H1 (cell line): ENCODE measurements at regions not wholly inside any gene's neighbourhood (a gene's known extent, or its start where the extent isn't known, plus 50 kb on each side); places are given as distances from the start of the nearest gene placed in this dataset.

Experiments used
- CTCF ChIA-PET: fragments of 300-600 bp; sonication (Branson Sonifier 250); formaldehyde crosslinking; loops from one replicate; lab custom pipeline; 2021; ENCODE audit not compliant: partially characterized antibody; lab: Charles Lee
- POLR2A ChIA-PET: fragments of 300-600 bp; sonication (Branson Sonifier 250); formaldehyde crosslinking; loops from one replicate; lab custom pipeline; 2021; ENCODE audit warnings: inconsistent platforms; ENCODE audit not compliant: partially characterized antibody; lab: Charles Lee
- DNase-seq, 2 experiments: peaks; one replicate each; pipeline versions ENCODE4 v3.0.0 to v3.0.0-alpha.2; 2010 to 2022; ENCODE audit warnings: low spot score in 2 of 2, low read depth in 1 of 2, mixed read lengths in 1 of 2
- FAIRE-seq: peaks from 2 replicates; lab custom pipeline; 2011; peaks lifted over from hg19 to GRCh38; lab: Jason Lieb, UNC
- H2AFZ ChIP-seq: 2 replicates; pipeline ENCODE4 v1.8.1; 2012; ENCODE audit warnings: low read length, inconsistent platforms
- H2AK5ac ChIP-seq: 2 replicates; pipeline ENCODE4 v1.6.1; 2013; ENCODE audit warnings: low read depth, low read length
- H2BK120ac ChIP-seq: replicated peaks from 2 replicates; pipeline ENCODE3; 2013; ENCODE audit warnings: low read depth, low read length, inconsistent platforms
- H2BK12ac ChIP-seq: 2 replicates; pipeline ENCODE4 v1.6.1; 2013; ENCODE audit warnings: low read depth, low read length
- H2BK15ac ChIP-seq: 2 replicates; pipeline ENCODE4 v1.6.1; 2013; ENCODE audit warnings: low read length
- H2BK20ac ChIP-seq: 2 replicates; pipeline ENCODE4 v1.6.1; 2013; ENCODE audit warnings: low read length
- H2BK5ac ChIP-seq: 2 replicates; pipeline ENCODE4 v1.6.1; 2013; ENCODE audit warnings: low read depth, low read length
- H3K14ac ChIP-seq: 2 replicates; pipeline ENCODE4 v1.6.1; 2013; ENCODE audit warnings: inconsistent platforms; ENCODE audit not compliant: insufficient read length
- H3K18ac ChIP-seq: 2 replicates; pipeline ENCODE4 v1.6.1; 2013; ENCODE audit warnings: low read length; ENCODE audit errors: extremely low read depth
- H3K23ac ChIP-seq: 2 replicates; pipeline ENCODE4 v1.6.1; 2013; ENCODE audit warnings: inconsistent platforms; ENCODE audit not compliant: insufficient read length
- H3K23me2 ChIP-seq: 2 replicates; pipeline ENCODE4 v1.6.1; 2013; ENCODE audit warnings: low read depth, low read length
- H3K27ac ChIP-seq: 2 replicates; pipeline ENCODE4 v1.6.1; 2011; ENCODE audit warnings: low read depth, low read length, inconsistent platforms
- H3K27me3 ChIP-seq, 4 experiments: replicated peaks in 1 of 4; 1 replicate in 1 of 4; 2 replicates in 3 of 4; pipeline versions ENCODE4 v1.6.1 to v1.8.1; 2011 to 2013; ENCODE audit warnings: low read length in 3 of 4, mild to moderate bottlenecking in 3 of 4, inconsistent platforms in 2 of 4, mixed read lengths in 2 of 4, moderate library complexity in 1 of 4; ENCODE audit not compliant: control insufficient read depth in 3 of 4, insufficient read depth in 3 of 4; ENCODE audit errors: extremely low read depth in 1 of 4
- H3K36me3 ChIP-seq, 4 experiments: 2 replicates each; pipeline versions ENCODE4 v1.6.1 to v1.8.1; 2011 to 2013; ENCODE audit warnings: mild to moderate bottlenecking in 4 of 4, low read length in 3 of 4, moderate library complexity in 2 of 4, control low read depth in 1 of 4, inconsistent platforms in 1 of 4; ENCODE audit not compliant: insufficient read depth in 4 of 4, control insufficient read depth in 2 of 4
- H3K4ac ChIP-seq: replicated peaks from 2 replicates; pipeline ENCODE3; 2013; ENCODE audit warnings: low read length, low read depth, mixed read lengths, inconsistent platforms; ENCODE audit not compliant: insufficient read length
- H3K4me1 ChIP-seq, 4 experiments: replicated peaks in 1 of 4; 1 replicate in 1 of 4; 2 replicates in 3 of 4; pipeline versions ENCODE4 v1.6.1 to v1.8.1; 2011 to 2013; ENCODE audit warnings: low read length in 3 of 4, inconsistent platforms in 2 of 4, mixed read lengths in 1 of 4; ENCODE audit not compliant: insufficient read depth in 4 of 4, control insufficient read depth in 3 of 4
- H3K4me2 ChIP-seq, 2 experiments: 2 replicates each; pipeline versions ENCODE4 v1.6.1 to v1.8.1; 2011 to 2013; ENCODE audit warnings: low read depth in 2 of 2, low read length in 2 of 2, control low read depth in 1 of 2, inconsistent platforms in 1 of 2, mild to moderate bottlenecking in 1 of 2; ENCODE audit not compliant: insufficient read depth in 1 of 2
- H3K4me3 ChIP-seq, 4 experiments: fragments of 200-600, 300-600 bp in 1 of 4; sonication (generic), shearing (Covaris generic), sonication (Bioruptor Twin) in 1 of 4; 2 replicates each; pipeline versions ENCODE4 v1.5.1 to v1.8.1; 2011 to 2016; ENCODE audit warnings: low read length in 4 of 4, low read depth in 3 of 4, control low read depth in 2 of 4, inconsistent platforms in 2 of 4, mild to moderate bottlenecking in 2 of 4, mixed read lengths in 1 of 4, moderate library complexity in 1 of 4; ENCODE audit not compliant: insufficient read depth in 2 of 4; ENCODE audit errors: extremely low read depth in 1 of 4
- H3K56ac ChIP-seq: replicated peaks from 2 replicates; pipeline ENCODE3; 2013; ENCODE audit warnings: low read depth, mild to moderate bottlenecking, mixed read lengths, low read length, inconsistent platforms; ENCODE audit not compliant: insufficient read length
- H3K79me1 ChIP-seq: 2 replicates; pipeline ENCODE4 v1.6.1; 2013; ENCODE audit warnings: low read depth, low read length, control low read depth
- H3K79me2 ChIP-seq, 2 experiments: 2 replicates each; pipeline versions ENCODE4 v1.6.1 to v1.8.1; 2012 to 2013; ENCODE audit warnings: low read length in 2 of 2, mild to moderate bottlenecking in 2 of 2, inconsistent platforms in 1 of 2; ENCODE audit not compliant: insufficient read depth in 2 of 2, control insufficient read depth in 1 of 2
- H3K9ac ChIP-seq, 4 experiments: replicated peaks in 1 of 4; 1 replicate in 1 of 4; 2 replicates in 3 of 4; pipeline versions ENCODE4 v1.6.1 to v1.8.1; 2011 to 2013; ENCODE audit warnings: low read depth in 3 of 4, low read length in 3 of 4, control low read depth in 2 of 4, mild to moderate bottlenecking in 2 of 4, moderate library complexity in 2 of 4, inconsistent platforms in 1 of 4; ENCODE audit errors: extremely low read depth in 1 of 4
- H3K9me3 ChIP-seq, 2 experiments: 2 replicates each; pipeline versions ENCODE4 v1.6.1 to v1.8.1; 2012 to 2013; ENCODE audit warnings: mild to moderate bottlenecking in 2 of 2, moderate library complexity in 2 of 2, control low read depth in 1 of 2, inconsistent platforms in 1 of 2, low read depth in 1 of 2, low read length in 1 of 2, mixed read lengths in 1 of 2; ENCODE audit not compliant: insufficient read depth in 2 of 2
- H4K20me1 ChIP-seq, 2 experiments: replicated peaks in 1 of 2; 2 replicates each; pipeline versions ENCODE3 to v1.8.1; 2011 to 2013; ENCODE audit warnings: inconsistent platforms in 2 of 2, low read length in 2 of 2, mild to moderate bottlenecking in 1 of 2; ENCODE audit not compliant: insufficient read depth in 2 of 2, control insufficient read depth in 1 of 2
- H4K5ac ChIP-seq: 2 replicates; pipeline ENCODE4 v1.6.1; 2013; ENCODE audit warnings: low read length, low read depth, mixed read lengths, inconsistent platforms; ENCODE audit not compliant: insufficient read length
- H4K8ac ChIP-seq: 2 replicates; pipeline ENCODE4 v1.8.0; 2013; ENCODE audit warnings: mild to moderate bottlenecking, moderate library complexity, low read length, inconsistent platforms; ENCODE audit not compliant: insufficient read depth; ENCODE audit errors: extremely low read depth
- H4K91ac ChIP-seq: replicated peaks from 2 replicates; pipeline ENCODE3; 2013; ENCODE audit warnings: low read length, mixed read lengths, inconsistent platforms; ENCODE audit not compliant: insufficient read length
- BACH1 ChIP-seq: IDR thresholded peaks from 2 replicates; pipeline ENCODE4 v1.6.1; 2012; ENCODE audit warnings: low read length, improper control_type of control experiment
- FOSL1 ChIP-seq: IDR thresholded peaks from 2 replicates; pipeline ENCODE4 v1.6.1; 2011; ENCODE audit warnings: mild to moderate bottlenecking, low read depth, low read length, moderate library complexity; ENCODE audit not compliant: insufficient read depth
- GTF2F1 ChIP-seq: IDR thresholded peaks from 2 replicates; pipeline ENCODE4 v1.6.1; 2012; ENCODE audit warnings: low read depth, low read length, improper control_type of control experiment, borderline replicate concordance
- SP4 ChIP-seq: IDR thresholded peaks from 2 replicates; pipeline ENCODE4 v1.6.1; 2012; ENCODE audit warnings: low read length, inconsistent platforms
- TEAD4 ChIP-seq: IDR thresholded peaks from 2 replicates; pipeline ENCODE4 v1.6.1; 2012; ENCODE audit warnings: low read depth, low read length, inconsistent platforms, mixed read lengths
- WGBS, 2 experiments: shearing (Covaris generic) in 1 of 2; methylation state at CpG; one replicate each; pipeline versions ENCODE4 v1.1.6 to v1.1.7; 2013 to 2015; ENCODE audit warnings: low lambda C conversion rate in 2 of 2, mixed read lengths in 2 of 2, inconsistent platforms in 1 of 2, low coverage in 1 of 2, missing lambda C conversion rate in 1 of 2; ENCODE audit not compliant: insufficient replicate concordance in 2 of 2, insufficient coverage in 1 of 2, insufficient read length in 1 of 2; ENCODE audit errors: extremely low coverage in 1 of 2, missing lambda C conversion rate in 1 of 2; 5-methylcytosine and 5-hydroxymethylcytosine counted together

DNA sequence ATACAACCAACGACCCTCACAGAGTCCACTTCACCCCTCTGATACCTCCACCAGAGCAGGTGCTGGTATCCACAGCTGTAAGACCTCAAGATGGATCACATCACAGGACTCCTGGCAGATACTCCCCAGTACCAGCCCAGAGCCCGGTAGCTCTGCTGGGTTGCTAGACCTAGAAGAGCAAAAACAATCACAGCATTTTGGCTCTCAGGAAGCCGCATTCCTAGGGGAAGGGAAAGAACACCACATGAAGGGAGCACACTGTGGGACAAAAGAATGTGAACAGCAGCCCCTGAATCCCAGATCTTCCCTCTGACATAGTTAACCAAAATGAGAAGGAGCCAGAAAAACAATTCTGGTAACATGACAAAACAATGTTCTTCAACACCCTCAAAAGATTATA lies 303.1 kb upstream of the GRIA3 start:
- no peak overlapping the region for H2BK120ac ChIP-seq
- no peak overlapping the region for H3K9ac ChIP-seq
- H3K23me2 ChIP-seq = no peaks in the 10 kb centered on the region
- H2BK20ac ChIP-seq = no peak overlapping the region
- 80% methylated on average over 1 of the region's 3 CpGs; no CpG with 5 or more reads in 1 of the 2 experiments for WGBS, 2 experiments
- no peaks in the 10 kb centered on the region for H3K9me3 ChIP-seq
- peak; percentile 72 for FAIRE-seq
- H2BK5ac ChIP-seq = no peak overlapping the region
- ChIA-PET POLR2A (interaction anchor here (0.9 kb wide), 1 partner anchor 12 kb away, joined by 4 read pairs; no protein-coding TSS in a partner anchor), CTCF (no interaction called here)
- no peaks in the 10 kb centered on the region for H3K27me3 ChIP-seq
- H2BK12ac ChIP-seq = no peak overlapping the region
- H4K8ac ChIP-seq = no peak overlapping the region
- H2AK5ac ChIP-seq = no peak overlapping the region
- H3K79me1 ChIP-seq = no peaks in the 10 kb centered on the region
- no peak overlapping the region for H3K4me3 ChIP-seq
- no peaks in the 10 kb centered on the region for H4K20me1 ChIP-seq
- no peak overlapping the region for H3K4ac ChIP-seq
- H4K5ac ChIP-seq = no peak overlapping the region
- H2AFZ ChIP-seq = no peak overlapping the region
- no peak overlapping the region for H3K18ac ChIP-seq
- H3K4me2 ChIP-seq = 0 out of 4 replicates have a peak overlapping the region, but pooled peaks of 1 of the 2 experiments have one; percentile 2
- H3K79me2 ChIP-seq = no peaks in the 10 kb centered on the region
- H4K91ac ChIP-seq = no peak overlapping the region
- H3K14ac ChIP-seq = no peak overlapping the region
- no peak overlapping the region for H3K23ac ChIP-seq
- no peak for DNase-seq
- no peaks in the 10 kb centered on the region for H3K36me3 ChIP-seq
- H3K4me1 ChIP-seq = peaks cover 0 to 6% (median 1%) of the 10 kb centered on the region in 4 experiments; a peak in 2 of 7 replicates
- no peak overlapping the region for H3K27ac ChIP-seq
- no peak overlapping the region for H2BK15ac ChIP-seq
- no peak overlapping the region for H3K56ac ChIP-seq
- no peak for TF ChIP-seq SP4
- no peak for TF ChIP-seq FOSL1
- TF ChIP-seq TEAD4 = peak; percentile 41; the same call in 1 of the 2 replicates
- TF ChIP-seq GTF2F1 = no peak
- TF ChIP-seq BACH1 = no peak
